Ishikawa (cell line): ENCODE measurements at regions not wholly inside any gene's neighbourhood (a gene's known extent, or its start where the extent isn't known, plus 50 kb on each side); places are given as distances from the start of the nearest gene placed in this dataset.
A peak's percentile ranks its signal among the peaks of the same experiment; 100 is the strongest.

Experiments used
- CEBPB ChIP-seq: IDR thresholded peaks from 2 replicates; pipeline ENCODE4 v1.6.1; 2012
- CREB1 ChIP-seq: IDR thresholded peaks from 2 replicates; pipeline ENCODE4 v1.6.1; 2012; ENCODE audit warnings: low read depth
- EGR1 ChIP-seq: IDR thresholded peaks from 2 replicates; pipeline ENCODE4 v1.6.1; 2012
- EP300 ChIP-seq: IDR thresholded peaks from 2 replicates; pipeline ENCODE4 v1.6.1; 2012; ENCODE audit warnings: borderline replicate concordance
- FOXM1 ChIP-seq: IDR thresholded peaks from 2 replicates; pipeline ENCODE4 v1.6.1; 2012; ENCODE audit warnings: low read depth, borderline replicate concordance
- NFIC ChIP-seq: IDR thresholded peaks from 2 replicates; pipeline ENCODE4 v1.6.1; 2012
- RAD21 ChIP-seq: IDR thresholded peaks from 2 replicates; pipeline ENCODE4 v1.6.1; 2012; ENCODE audit warnings: low read depth
- TAF1 ChIP-seq: IDR thresholded peaks from 2 replicates; pipeline ENCODE4 v1.6.1; 2012; ENCODE audit warnings: low read depth, mild to moderate bottlenecking
- TCF12 ChIP-seq: IDR thresholded peaks from 2 replicates; pipeline ENCODE4 v1.6.1; 2012; ENCODE audit warnings: low read depth
- TEAD4 ChIP-seq: IDR thresholded peaks from 2 replicates; pipeline ENCODE4 v1.6.1; 2012
- YY1 ChIP-seq: IDR thresholded peaks from 2 replicates; pipeline ENCODE4 v1.6.1; 2012; ENCODE audit warnings: low read depth
- ZBTB7A ChIP-seq: IDR thresholded peaks from 2 replicates; pipeline ENCODE4 v1.6.1; 2012; ENCODE audit warnings: low read depth
- TF ChIP-seq, protein P1 (sequence below): IDR thresholded peaks from 2 replicates; pipeline ENCODE4 v1.6.1; 2012
- TF ChIP-seq, protein P2 (sequence below): IDR thresholded peaks from 2 replicates; pipeline ENCODE4 v1.6.1; 2012
- TF ChIP-seq, protein P3 (sequence below): IDR thresholded peaks from 2 replicates; pipeline ENCODE4 v1.6.1; 2012; ENCODE audit warnings: low read depth, mild to moderate bottlenecking

DNA sequence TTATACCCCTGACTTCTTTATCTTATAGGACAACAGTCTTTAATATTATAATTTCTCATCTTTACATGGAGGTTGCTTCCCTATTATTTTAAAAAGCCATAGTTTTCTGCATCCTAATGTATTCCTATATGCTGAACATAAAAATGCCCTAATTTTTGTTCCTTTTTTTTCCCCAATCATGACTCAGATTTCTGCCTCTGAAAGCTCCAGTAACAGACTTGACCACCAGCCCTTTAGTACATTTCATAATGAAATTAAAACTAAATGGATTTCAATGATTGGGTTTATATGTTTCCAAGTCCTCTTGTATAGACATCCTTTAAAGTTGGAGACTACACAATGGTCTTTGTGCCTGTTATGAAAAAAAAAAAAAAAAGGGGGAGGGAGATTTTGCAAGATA, 712.5 kb downstream of the DIAPH3 start:
- TF ChIP-seq ZBTB7A (no peak), YY1 (no peak), CREB1 (no peak), TAF1 (no peak), EGR1 (no peak), CEBPB (no peak), TEAD4 (no peak), RAD21 (no peak), EP300 (no peak)
- TF ChIP-seq, protein P1, sequence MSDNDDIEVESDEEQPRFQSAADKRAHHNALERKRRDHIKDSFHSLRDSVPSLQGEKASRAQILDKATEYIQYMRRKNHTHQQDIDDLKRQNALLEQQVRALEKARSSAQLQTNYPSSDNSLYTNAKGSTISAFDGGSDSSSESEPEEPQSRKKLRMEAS = no peak
- TF ChIP-seq, protein P2, sequence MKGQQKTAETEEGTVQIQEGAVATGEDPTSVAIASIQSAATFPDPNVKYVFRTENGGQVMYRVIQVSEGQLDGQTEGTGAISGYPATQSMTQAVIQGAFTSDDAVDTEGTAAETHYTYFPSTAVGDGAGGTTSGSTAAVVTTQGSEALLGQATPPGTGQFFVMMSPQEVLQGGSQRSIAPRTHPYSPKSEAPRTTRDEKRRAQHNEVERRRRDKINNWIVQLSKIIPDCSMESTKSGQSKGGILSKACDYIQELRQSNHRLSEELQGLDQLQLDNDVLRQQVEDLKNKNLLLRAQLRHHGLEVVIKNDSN = no peak
- TF ChIP-seq, protein P3, sequence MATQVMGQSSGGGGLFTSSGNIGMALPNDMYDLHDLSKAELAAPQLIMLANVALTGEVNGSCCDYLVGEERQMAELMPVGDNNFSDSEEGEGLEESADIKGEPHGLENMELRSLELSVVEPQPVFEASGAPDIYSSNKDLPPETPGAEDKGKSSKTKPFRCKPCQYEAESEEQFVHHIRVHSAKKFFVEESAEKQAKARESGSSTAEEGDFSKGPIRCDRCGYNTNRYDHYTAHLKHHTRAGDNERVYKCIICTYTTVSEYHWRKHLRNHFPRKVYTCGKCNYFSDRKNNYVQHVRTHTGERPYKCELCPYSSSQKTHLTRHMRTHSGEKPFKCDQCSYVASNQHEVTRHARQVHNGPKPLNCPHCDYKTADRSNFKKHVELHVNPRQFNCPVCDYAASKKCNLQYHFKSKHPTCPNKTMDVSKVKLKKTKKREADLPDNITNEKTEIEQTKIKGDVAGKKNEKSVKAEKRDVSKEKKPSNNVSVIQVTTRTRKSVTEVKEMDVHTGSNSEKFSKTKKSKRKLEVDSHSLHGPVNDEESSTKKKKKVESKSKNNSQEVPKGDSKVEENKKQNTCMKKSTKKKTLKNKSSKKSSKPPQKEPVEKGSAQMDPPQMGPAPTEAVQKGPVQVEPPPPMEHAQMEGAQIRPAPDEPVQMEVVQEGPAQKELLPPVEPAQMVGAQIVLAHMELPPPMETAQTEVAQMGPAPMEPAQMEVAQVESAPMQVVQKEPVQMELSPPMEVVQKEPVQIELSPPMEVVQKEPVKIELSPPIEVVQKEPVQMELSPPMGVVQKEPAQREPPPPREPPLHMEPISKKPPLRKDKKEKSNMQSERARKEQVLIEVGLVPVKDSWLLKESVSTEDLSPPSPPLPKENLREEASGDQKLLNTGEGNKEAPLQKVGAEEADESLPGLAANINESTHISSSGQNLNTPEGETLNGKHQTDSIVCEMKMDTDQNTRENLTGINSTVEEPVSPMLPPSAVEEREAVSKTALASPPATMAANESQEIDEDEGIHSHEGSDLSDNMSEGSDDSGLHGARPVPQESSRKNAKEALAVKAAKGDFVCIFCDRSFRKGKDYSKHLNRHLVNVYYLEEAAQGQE = no peak

DNA sequence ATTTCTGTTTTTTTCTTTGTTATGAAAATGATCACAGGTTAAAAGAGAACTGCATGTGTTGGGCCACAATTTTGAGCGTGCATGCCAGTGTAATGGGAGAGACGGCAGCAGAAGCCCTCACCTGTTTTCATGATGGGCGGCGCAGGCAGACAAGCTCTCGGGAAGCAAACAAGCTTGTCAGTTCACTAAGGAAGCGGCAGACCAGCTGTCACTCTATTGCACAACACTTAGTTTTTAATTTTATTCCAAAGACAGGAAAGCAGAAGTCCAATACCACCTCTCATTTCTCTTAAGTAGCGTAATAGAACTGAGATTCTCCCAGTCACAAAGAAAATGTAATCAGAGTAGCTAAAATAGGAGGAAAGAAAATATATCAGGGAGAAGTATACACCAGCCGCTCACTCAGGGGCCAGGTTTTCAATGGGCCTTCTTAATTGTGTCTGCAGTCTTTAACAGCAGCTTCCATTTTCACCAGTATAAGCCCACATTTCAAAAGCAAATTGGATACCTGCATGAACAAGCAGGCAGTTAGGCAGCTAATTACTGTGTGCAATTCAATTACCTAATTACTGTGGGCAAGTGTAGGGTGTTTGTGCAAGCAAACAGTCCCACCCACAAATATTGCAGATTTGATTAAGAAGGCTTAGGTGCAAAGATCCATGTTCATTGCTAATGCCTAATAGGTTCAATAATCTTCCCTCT, 711.4 kb downstream of the DIAPH3 start:
- TF ChIP-seq, protein P2 = no peak
- TF ChIP-seq RAD21 = no peak
- TF ChIP-seq, protein P3 = no peak
- no peak for TF ChIP-seq ZBTB7A
- no peak for TF ChIP-seq EGR1
- no peak for TF ChIP-seq FOXM1
- no peak for TF ChIP-seq EP300
- no peak for TF ChIP-seq CREB1

DNA sequence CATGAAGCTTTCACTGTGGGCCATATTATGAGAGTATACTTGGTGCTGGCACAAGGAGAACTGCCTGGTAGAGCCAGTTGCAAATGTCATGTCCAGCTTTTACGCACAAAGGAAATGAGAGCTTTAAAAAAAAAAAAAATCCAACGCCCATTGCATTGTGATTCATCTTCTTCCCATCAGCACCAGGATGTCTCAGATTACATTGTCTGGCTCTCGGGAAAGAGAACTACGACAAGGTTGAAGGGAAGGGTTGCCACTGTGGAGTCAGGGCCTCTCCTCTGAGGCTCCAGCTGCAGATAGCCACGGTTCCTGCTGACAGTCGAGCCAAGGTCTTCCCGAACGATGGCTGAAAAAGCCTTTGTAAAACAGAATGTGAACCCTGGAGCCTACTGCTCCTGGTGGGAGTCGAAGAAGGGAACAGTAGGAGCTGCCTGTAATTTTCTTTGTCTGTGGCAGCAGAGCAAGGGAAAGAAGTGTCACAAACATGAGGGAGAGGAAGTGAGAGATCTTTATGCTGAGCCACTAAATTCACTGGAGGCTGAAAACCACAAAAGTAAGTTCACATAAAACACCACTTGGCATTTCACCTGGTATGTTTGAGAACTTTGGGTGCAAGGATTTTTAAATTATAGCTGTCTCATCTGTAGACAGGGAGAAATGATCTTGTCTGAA, 704.7 kb downstream of the DIAPH3 start:
- TF ChIP-seq, protein P2 = no peak
- TF ChIP-seq TCF12 (no peak), EGR1 (no peak), ZBTB7A (no peak), NFIC (no peak), TEAD4 (no peak), TAF1 (no peak), YY1 (no peak), EP300 (no peak), CEBPB (no peak), CREB1 (no peak), RAD21 (no peak; the same call in 1 of the 2 replicates), FOXM1 (no peak)
- TF ChIP-seq, protein P3 = no peak
- TF ChIP-seq, protein P1 = no peak

DNA sequence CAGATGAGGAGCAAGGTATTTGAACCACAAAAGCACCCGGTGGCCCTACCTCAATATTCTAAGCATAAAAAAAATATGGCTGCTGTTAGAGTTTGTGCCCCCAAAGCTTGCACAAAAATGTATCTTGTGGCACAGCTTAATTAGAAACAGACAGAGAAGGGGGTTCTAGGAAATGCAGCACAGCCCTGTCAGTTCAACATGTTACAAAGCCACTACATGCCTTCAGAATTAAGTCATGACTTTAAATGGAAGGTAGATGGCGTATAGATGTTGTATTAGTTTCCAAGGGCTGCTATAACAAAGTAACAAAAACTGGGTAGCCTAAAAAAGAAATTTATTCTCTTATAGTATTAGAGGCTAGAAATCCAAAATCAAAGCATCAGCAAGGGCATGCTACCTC, 703.8 kb downstream of the DIAPH3 start:
- no peak for TF ChIP-seq ZBTB7A
- TF ChIP-seq, protein P2 = no peak
- TF ChIP-seq EP300 = no peak
- TF ChIP-seq RAD21 = peak; percentile 19; the same call in 1 of the 2 replicates
